Brain microvascular endothelial cell (primary cell): ENCODE measurements at regions not wholly inside any gene's neighbourhood (a gene's known extent, or its start where the extent isn't known, plus 50 kb on each side); places are given as distances from the start of the nearest gene placed in this dataset.

Source experiments
- DNase-seq: peaks from one replicate; pipeline ENCODE4 v3.0.0-alpha.2; 2020
- H3K27ac ChIP-seq: fragments of 250-450 bp; sonication (Bioruptor Pico); 2 replicates; pipeline ENCODE4 v1.5.1; 2020; ENCODE audit warnings: mild to moderate bottlenecking, moderate library complexity
- H3K27me3 ChIP-seq: fragments of 250-450 bp; sonication (Bioruptor Pico); replicated peaks from 2 replicates; pipeline ENCODE4 v1.5.1; 2020; ENCODE audit warnings: mild to moderate bottlenecking
- H3K36me3 ChIP-seq: fragments of 250-450 bp; sonication (Bioruptor Pico); replicated peaks from 2 replicates; pipeline ENCODE4 v1.5.1; 2020; ENCODE audit warnings: mild to moderate bottlenecking
- H3K4me3 ChIP-seq: 2 replicates; pipeline ENCODE4 v1.5.1; 2011; ENCODE audit warnings: low read depth, mild to moderate bottlenecking, control low read depth, low read length, moderate library complexity
- in situ Hi-C: cut with HindIII; loops from 2 replicates; pipeline ENCODE4 v1.10.0; 2017; ENCODE audit warnings: low sequenced_read_pairs, low pct_ligation_motif_present
- TF ChIP-seq, protein P1 (sequence below): IDR thresholded peaks from 2 replicates; pipeline ENCODE4 v1.5.1; 2011; ENCODE audit warnings: low read depth, mild to moderate bottlenecking, moderate library complexity, low read length, control low read depth, inconsistent platforms; ENCODE audit errors: missing control alignments

DNA sequence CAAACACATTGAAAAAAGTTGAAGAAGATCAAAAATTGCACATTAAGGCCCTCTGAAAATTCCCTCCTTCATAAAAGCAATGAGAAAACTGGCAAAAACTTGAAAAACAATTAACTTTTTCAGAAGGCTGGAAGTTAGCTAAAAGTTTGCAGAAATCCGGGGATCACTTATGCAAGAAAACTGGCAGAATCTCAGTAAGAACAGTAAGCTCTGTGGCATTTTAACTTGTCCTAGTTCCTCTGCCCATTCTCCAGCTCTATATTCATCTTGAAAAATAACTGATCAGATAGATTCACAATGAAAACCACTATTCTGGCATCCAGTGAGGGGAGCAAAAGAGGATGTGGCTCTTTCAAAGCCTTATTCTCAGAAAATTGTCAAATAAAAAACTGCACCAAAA lies 566.8 kb downstream of the NTRK3 start:
- in situ Hi-C loops, result no loop called here

DNA sequence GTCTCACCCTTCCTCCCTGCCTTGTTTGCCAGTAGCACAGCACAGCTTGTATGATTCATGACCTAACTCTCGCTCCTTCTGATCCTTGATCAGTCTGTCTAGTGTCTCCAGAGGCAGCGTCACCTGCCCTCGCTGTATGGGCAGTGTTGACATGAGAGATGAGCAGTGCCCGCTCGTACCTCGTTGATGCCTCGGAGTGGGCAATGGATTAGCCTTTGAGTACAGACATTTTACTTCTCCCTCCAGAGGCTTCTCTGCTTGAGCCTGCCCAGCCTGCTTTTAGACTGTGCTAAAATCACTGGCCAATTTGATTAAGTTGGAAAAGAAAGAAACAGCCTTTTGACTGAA lies 569.0 kb downstream of the NTRK3 start:
- Histone ChIP-seq H3K27ac (no peak overlapping the region), H3K4me3 (no peak overlapping the region), H3K27me3 (no peaks in the 10 kb centered on the region), H3K36me3 (no peaks in the 10 kb centered on the region)
- TF ChIP-seq, protein P1, sequence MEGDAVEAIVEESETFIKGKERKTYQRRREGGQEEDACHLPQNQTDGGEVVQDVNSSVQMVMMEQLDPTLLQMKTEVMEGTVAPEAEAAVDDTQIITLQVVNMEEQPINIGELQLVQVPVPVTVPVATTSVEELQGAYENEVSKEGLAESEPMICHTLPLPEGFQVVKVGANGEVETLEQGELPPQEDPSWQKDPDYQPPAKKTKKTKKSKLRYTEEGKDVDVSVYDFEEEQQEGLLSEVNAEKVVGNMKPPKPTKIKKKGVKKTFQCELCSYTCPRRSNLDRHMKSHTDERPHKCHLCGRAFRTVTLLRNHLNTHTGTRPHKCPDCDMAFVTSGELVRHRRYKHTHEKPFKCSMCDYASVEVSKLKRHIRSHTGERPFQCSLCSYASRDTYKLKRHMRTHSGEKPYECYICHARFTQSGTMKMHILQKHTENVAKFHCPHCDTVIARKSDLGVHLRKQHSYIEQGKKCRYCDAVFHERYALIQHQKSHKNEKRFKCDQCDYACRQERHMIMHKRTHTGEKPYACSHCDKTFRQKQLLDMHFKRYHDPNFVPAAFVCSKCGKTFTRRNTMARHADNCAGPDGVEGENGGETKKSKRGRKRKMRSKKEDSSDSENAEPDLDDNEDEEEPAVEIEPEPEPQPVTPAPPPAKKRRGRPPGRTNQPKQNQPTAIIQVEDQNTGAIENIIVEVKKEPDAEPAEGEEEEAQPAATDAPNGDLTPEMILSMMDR, result no peak
- in situ Hi-C loops, result no loop called here
- DNase-seq, result no peak

More for the DNA sequence above, 566.8 kb downstream of the NTRK3 start:
- H3K27ac ChIP-seq, result no peak overlapping the region
- TF ChIP-seq, protein P1, result no peak
- H3K27me3 ChIP-seq, result no peaks in the 10 kb centered on the region
- no peak for DNase-seq
- no peak overlapping the region for H3K4me3 ChIP-seq
- no peaks in the 10 kb centered on the region for H3K36me3 ChIP-seq

DNA sequence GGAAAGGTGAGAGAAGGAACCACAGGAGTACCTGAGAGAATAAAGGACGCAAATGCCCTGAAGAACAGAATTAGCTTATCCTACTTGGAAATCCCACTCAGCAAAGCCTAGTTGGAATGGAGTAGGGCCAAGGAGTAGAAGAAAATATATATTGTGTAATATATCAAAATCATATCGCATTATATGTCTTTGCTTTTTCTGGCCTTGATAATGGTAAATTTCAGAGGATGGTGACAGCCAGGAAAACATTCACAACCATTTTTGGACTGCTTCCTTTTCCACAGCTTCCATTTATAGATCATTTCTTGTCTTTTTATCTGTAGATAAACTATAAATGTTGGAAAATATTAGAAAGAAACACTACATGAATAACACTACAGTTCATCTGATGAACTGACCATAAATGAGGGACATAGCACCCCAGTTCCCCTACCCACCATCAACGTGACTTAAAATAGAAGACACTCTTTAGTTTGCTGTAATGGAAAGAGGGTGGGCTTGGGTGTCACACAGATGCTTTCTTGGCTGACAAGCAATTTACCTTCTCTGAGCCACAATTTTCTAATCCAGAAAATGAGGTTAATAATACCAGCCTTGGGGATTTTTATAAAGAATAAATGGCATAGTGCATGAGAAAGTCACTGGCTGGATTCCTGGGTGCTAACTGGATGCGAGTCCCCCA lies 569.6 kb downstream of the NTRK3 start:
- H3K27ac ChIP-seq, result no peak overlapping the region
- in situ Hi-C loops, result no loop called here
- no peaks in the 10 kb centered on the region for H3K27me3 ChIP-seq
- no peak overlapping the region for H3K4me3 ChIP-seq
- no peak for DNase-seq
- H3K36me3 ChIP-seq, result no peaks in the 10 kb centered on the region
- TF ChIP-seq, protein P1, result no peak

DNA sequence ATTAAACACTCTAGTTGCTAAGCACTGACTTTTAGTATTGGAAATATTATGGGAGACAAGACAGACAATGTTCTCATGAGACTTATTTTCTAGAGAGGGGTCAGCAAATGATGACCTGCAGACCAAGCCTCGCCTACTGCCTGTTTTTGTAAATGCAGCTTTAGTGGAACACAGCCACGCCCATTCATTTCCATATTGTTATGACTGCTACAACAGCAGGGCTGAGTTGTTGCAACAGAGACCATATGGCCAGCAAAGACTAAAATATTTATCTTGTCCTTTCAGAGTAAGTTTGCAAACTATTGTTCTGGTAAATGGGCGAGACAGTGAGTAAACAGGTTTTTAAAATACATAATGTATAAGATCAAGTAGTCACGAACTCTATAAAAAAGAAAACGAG lies 570.2 kb downstream of the NTRK3 start:
- in situ Hi-C loops, result no loop called here
- no peak for DNase-seq
- Histone ChIP-seq H3K27ac (no peak overlapping the region), H3K36me3 (no peaks in the 10 kb centered on the region), H3K4me3 (no peak overlapping the region), H3K27me3 (no peaks in the 10 kb centered on the region)
- TF ChIP-seq, protein P1, result no peak

DNA sequence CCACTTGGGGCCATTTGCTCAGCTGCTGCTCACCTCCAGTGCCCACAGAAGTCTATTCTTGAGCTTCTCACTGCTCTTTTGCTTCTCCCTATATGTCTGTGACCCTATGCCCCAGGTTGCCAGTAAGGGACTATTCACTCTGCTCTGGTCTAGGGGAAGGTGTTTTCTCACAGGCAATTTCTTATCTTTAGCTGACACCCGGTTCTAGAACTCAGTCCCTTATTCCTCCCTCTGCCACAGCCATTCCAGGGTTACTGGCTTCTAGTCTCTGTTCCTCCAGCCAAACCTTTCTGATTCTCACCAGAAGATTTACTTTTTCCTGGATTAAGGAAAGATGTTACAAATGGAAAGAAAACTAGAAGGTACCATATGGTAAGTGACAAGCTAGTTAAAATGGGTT lies 574.0 kb downstream of the NTRK3 start:
- in situ Hi-C loops, result no loop called here
- Histone ChIP-seq H3K36me3 (no peaks in the 10 kb centered on the region), H3K4me3 (no peak overlapping the region), H3K27me3 (no peaks in the 10 kb centered on the region), H3K27ac (no peak overlapping the region)
- DNase-seq, result no peak
- TF ChIP-seq, protein P1, result no peak

DNA sequence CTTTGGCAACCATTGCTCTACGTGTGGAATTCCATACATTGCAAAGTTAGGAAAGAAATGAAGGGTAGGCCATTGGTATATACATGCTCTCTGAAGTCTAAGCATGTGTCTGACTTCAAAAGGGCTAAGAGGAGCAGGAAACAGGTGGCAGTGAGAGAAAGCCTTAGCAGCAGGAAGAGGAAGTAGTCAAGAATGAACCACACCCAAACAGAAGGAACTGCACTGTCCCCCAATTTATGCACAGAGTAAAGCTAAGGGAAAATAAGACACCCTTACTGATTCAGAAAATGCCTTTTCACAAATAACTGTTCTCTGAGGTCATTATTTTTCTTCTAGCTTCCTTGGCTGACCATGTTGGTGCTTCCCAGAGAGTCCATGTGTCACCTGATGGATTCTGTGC lies 575.4 kb downstream of the NTRK3 start:
- Histone ChIP-seq H3K27ac (no peak overlapping the region), H3K27me3 (no peaks in the 10 kb centered on the region), H3K4me3 (no peak overlapping the region), H3K36me3 (no peaks in the 10 kb centered on the region)
- TF ChIP-seq, protein P1, result no peak
- in situ Hi-C loops, result no loop called here
- DNase-seq, result no peak
